ENCODE measurements at regions not wholly inside any gene's neighbourhood (a gene's known extent, or its start where the extent isn't known, plus 50 kb on each side); places are given as distances from the start of the nearest gene placed in this dataset.

DNA sequence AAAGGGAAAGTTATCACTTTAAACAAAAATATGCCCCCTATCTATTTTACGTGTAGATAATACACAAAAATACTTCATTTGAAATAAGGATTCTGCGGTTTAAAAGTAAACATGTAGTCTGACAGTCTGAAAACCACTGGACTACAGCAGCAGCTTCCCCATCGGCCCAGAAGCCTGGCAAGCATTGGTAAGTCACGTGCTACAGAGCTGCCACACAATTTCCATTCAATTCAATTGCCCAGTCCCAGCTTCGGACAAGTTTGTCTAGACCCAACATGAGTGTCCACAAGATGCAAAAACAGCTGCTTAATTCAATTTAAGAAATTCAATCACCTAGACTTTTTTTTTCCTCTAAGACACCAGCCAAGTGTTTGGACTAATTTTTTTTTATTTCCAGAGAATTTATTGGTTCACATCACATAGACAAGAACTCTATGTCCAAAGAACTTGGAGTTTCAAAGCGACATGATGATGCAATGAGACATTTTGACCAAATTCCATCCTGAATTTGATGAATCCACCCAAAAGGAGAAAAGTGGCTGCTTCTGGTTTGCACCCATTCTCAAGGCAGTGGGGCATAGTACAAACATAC is 458.9 kb downstream of the COG6 start:
- TF ChIP-seq, protein P1, sequence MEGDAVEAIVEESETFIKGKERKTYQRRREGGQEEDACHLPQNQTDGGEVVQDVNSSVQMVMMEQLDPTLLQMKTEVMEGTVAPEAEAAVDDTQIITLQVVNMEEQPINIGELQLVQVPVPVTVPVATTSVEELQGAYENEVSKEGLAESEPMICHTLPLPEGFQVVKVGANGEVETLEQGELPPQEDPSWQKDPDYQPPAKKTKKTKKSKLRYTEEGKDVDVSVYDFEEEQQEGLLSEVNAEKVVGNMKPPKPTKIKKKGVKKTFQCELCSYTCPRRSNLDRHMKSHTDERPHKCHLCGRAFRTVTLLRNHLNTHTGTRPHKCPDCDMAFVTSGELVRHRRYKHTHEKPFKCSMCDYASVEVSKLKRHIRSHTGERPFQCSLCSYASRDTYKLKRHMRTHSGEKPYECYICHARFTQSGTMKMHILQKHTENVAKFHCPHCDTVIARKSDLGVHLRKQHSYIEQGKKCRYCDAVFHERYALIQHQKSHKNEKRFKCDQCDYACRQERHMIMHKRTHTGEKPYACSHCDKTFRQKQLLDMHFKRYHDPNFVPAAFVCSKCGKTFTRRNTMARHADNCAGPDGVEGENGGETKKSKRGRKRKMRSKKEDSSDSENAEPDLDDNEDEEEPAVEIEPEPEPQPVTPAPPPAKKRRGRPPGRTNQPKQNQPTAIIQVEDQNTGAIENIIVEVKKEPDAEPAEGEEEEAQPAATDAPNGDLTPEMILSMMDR (conservative IDR thresholded peaks at IDR 0.05; ENCODE audit: low read length) = no peak
- no peak for TF ChIP-seq EZH2phosphoT487 (IDR thresholded peaks at IDR 0.05; ENCODE audit: borderline replicate concordance, low read depth, low read length)
